Erythroblast (primary cell): ENCODE measurements at regions not wholly inside any gene's neighbourhood (a gene's known extent, or its start where the extent isn't known, plus 50 kb on each side); places are given as distances from the start of the nearest gene placed in this dataset.
"Not testable (repeated sequence)": the region's sequence is repeated elsewhere in the genome, so short reads cannot be mapped to it uniquely, and the experiment has no call there.

Experiments used
- DNase-seq, 2 experiments: peaks; one replicate each; lab custom pipeline; 2025; lab: John Stamatoyannopoulos, UW
- GATA1 ChIP-seq: IDR thresholded peaks from 2 replicates; pipeline ENCODE4 v1.6.1; 2011; ENCODE audit warnings: low read depth, mild to moderate bottlenecking, control low read depth, low read length, moderate library complexity
- POLR2A ChIP-seq: IDR thresholded peaks from 2 replicates; pipeline ENCODE4 v1.6.1; 2011; ENCODE audit warnings: mild to moderate bottlenecking, low read length

DNA sequence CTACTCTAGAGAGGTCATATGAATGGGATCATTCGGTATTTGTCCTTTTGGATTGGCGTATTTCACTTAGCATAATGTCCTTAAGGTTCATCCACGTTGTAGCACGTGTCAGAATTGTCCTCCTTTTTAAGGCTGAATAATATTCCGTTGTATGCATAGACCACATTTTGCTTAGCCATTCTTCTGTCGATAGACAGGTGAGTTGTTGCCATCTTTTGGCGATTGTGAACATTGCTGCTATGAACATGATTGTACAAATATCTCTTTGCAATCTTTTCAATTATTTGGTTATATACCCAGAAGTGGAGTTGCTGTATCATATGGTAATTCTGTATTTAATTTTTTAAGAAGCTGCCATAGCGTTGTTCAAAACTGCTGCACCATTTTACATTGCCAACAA lies 52.4 kb upstream of the GOLGA8J start:
- DNase-seq = no peak
- TF ChIP-seq POLR2A (no peak), GATA1 (no peak)

DNA sequence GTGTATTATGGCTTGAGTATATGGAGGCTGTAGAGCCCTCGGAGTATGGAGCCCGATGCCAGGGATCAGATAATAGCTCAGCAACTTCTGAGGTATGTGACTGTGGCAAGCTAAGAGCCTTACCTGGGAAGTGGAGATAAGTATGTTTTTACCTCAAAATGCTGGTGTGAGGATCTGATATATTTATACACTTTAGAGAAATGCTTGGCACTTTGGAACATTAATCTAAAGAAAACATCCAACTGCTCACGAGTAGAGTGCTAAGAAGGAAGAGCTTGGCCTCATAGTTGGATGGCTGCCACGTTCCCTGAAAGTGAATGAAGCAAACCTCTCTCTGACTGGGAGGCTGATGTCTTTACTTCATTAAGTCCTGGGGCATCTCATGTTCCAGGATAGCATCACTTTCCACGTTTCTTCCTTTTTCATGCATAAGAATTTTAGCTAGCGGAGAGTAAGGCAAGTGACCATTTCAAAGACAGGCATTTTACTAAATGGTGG lies 58.9 kb upstream of the GOLGA8J start:
- TF ChIP-seq GATA1 (no peak), POLR2A (no peak)
- DNase-seq = no peak

DNA sequence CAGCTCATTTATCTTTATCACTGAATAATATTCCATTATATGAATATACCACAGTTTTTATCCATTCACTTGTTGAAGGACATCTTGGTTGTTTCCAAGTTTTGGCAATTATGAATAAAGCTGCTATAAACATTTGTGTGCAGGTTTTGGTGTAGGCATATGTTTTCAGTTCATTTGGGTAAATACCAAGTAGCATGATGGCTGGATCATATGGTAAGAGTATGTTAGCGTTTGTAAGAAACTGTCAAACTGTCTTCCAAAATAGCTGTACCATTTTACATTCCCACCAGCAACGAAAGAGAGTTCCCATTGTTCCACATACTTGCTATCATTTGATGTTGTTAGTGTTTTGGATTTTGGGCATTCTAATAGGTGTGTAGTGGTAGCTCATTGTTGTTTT lies 72.0 kb upstream of the GOLGA8J start:
- TF ChIP-seq GATA1 = no peak
- no peak for TF ChIP-seq POLR2A
- DNase-seq = no peak

DNA sequence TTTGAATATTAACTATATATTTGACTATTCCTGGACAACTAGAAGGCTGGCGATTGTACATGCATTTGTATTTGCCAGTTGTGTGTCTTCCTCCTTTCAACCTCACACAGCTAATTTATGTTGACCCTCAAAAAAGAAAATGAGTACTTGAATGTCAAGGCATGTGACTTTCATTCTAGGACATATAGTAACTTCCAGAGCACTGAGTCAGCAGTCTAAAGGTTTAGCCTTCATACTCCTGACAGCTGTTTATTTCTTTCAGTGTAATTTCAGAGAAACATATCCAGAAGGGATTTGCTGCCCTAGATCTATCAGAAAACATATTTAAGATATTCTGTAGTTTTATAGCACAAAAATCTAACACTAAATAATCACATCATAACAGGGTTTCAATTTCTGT lies 74.6 kb upstream of the GOLGA8J start:
- TF ChIP-seq GATA1 (no peak), POLR2A (no peak)
- DNase-seq = no peak

DNA sequence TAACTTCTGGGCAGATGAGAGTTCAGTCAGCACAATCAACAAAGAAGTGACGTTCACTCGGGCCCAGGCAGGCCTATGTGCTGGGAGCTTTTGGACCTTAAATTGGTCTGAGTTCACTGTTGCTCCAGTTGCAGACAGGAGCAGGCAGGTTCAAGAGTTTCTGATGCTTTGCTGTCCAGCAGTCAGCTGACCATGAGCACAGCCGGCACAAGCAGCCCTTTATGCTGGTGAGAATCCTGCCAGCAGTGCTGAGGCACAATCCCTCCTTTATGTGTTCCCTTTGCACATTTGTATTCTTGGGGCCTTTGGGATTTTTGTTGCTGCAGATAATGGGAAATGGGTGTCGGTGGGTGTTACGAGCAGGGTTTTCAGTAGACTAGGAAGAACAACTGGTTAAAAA lies 81.2 kb upstream of the GOLGA8J start:
- TF ChIP-seq POLR2A (no peak), GATA1 (no peak)
- no peak for DNase-seq

DNA sequence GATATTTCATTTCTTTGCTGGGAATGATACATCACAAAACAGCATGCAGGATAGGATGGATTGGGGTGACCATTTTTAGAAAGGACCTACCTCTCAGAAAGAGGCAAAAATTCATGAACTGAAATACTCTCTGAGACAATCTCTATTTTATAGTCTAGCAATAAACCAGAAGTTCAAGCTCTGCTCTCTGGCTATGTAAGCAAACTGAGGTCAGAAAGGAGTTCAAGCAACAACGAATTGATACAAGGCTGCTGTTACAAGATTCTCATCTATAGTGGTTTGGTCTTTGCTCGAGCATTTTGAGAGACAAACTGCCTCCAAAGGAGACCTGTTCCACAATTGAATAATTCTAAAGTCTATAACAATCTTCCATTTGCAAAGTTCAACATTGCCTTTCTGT lies 84.7 kb upstream of the GOLGA8J start:
- TF ChIP-seq POLR2A (no peak), GATA1 (no peak)
- DNase-seq = no peak

DNA sequence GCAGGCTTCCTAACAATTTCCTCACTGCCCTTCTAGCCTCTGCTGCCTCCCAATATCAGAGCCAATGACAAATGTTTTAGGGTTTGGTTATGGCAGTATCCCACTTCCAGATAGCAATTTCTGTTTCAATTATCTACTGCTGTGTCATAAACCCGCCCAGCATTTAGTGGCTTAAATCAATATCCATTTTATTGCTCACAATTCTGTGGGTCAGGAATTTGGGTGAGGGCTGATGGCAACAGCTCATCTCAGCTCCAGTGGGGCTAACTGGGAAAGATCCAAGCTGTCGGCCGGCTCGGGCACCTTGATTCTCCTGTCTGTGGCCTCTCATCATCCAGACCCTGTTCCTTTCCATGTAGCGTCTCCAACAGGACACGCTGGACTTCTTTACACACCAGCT lies 85.3 kb upstream of the GOLGA8J start:
- DNase-seq = no peak
- TF ChIP-seq POLR2A (no peak), GATA1 (no peak)

DNA sequence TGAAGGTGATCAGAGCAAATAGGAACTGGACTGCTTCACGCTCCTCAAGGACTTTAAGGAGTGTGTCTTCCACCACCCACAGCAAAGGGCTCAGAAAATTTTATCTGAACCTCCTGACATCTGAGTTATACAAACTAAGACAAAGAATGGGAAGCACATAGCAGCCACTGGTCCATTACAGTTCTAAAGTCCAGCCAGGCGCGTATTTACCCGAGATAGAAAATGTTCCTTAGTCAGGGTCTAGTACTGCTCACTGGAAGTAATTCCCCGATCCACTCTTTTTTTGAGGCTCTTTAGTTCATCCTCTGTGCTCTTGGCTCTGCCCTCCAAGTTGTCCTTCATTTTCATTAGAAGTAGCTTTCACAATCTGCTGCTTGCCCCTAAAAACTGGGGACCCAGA lies 88.5 kb upstream of the GOLGA8J start:
- no peak for DNase-seq
- TF ChIP-seq GATA1 (no peak), POLR2A (no peak)

DNA sequence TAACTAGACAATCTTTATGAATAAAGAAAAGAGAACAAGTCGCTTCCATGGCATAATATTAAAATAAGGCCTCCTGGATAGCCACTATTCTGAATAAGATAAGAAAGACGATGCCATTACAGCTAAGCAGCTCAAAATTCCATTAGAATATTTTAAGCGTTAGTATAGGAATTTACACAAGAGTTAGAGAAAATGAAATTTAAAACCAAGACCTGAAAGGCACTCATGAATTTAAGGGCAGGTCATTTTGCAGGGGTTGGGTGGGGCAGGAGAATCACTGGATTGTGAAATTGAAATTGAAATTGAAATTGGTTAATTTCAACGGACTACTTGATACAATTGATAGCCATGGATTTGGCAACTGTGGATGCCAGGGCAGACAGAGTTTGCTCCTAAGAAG lies 91.8 kb upstream of the GOLGA8J start:
- no peak for DNase-seq
- TF ChIP-seq GATA1 (no peak), POLR2A (no peak)

DNA sequence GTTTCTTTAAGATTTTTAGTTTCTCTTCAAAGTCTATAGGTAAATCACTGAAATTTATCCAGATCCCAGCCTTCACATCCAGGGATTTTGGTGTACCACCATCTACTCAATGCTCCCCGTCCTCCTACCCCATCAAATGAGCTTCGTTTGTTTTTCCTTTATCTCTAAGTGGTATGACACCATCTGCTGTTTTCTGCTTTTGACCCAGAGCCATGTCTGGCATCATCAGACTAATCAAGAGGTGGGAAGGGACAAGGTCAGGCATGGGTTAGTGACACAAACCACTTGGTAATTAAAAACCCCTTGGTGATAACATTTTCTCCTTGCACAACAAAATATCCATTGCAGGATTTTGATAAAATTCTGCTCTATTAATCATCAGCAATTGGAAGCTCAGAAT lies 92.7 kb upstream of the GOLGA8J start:
- no peak for DNase-seq
- TF ChIP-seq GATA1 (no peak), POLR2A (no peak)

DNA sequence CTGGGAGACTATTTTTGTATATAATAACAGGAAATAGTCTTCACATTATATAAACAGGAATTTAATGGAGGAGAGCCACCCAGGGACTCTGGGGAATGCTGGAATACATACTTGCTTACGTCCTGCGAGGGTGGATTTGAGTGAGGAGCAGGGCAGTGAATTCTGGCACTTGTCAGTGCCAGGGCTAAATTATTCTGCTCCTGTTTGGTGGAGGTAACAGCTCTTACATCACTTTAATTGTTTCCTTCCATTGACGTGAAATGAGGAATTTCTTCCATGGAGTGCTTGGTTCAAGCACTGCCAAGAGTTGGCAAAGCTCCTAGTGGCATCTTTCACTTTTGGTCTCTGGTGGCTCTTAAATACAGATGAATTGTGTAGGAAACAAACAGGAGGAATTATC lies 94.1 kb upstream of the GOLGA8J start:
- TF ChIP-seq GATA1 (no peak), POLR2A (no peak)
- DNase-seq = no peak

DNA sequence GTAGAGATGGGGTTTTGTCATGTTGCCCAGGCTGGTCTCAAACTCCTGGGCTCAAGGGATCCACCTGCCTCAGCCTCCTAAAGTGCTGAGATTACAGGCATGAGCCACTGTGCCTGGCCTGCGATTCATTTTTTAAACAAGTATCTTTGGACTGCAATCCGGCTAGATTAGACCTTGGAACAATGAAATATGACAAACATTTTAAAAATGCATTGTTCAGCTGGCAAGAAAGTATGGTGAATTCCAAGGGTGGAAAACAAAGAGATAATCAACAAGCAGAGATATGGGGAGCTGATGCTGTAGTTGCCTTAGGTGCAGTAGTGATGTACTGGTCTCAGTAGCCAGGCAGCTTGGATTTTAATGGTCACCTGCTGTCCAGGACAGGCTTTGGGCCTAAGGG lies 95.8 kb upstream of the GOLGA8J start:
- TF ChIP-seq POLR2A (no peak), GATA1 (no peak)
- no peak for DNase-seq

DNA sequence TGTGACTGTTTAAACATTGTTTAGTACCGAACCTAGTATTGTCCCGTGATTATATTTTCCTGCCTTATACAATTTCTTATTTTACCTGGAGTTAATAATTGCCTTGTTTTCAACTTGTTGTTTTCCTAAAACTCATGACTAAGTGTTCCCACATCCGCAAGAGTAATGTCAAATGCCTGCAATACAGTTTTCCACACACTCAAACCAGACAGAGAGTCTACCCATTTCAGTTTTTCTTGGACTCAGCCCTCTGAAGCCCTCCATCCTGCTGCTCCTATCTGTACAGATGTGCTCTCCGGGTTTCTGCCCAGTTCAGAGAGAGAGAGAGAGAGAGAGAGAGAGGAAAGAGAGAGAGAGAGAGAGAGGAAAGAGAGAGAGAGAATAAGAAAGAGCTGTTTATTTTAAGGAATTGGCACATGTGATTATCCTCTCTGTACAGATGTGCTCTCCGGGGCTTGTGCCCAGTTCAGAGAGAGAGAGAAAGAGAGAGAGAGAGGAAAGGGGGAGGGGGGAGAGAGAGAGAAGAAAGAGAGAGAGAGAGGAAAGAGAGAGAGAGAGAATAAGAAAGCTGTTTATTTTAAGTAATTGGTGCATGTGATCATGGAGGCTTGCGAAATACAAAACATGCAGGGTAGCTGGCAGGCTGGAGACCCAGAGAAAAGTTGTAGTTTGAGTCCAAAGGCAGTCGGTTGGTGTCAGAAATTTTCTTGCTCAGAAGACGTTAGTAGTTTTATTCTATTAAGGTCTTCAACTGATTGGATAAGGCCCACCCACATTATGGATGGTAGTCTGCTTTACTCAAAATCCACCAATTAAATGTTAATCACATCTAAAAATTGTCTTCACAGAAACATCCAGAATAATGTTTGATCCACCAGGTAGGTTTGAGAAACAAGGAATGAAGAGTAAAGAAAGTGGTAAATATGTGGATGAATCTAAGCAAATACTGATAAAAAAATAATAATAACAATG lies 104.1 kb upstream of the GOLGA8J start:
- no peak for DNase-seq
- TF ChIP-seq GATA1 = no peak
- no peak for TF ChIP-seq POLR2A

DNA sequence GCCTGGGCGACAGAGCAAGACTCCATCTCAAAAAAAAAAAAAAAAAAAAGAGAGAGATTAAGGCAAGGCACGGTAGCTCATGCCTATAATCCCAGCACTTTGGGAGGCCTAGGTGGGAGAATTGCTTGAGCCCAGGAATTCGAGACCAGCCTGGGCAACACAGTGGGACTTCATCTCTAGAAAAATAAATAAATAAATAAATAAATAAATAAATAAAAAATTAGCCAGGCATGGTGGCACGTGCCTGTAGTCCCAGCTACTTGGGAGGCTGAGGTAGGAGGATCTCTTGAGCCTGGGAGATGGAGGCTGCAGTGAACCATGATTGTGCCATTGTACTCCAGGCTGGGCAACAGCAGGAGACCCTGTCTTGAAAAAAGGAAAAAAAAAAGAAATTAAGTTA lies 108.7 kb upstream of the GOLGA8J start:
- not testable (repeated sequence) for DNase-seq

DNA sequence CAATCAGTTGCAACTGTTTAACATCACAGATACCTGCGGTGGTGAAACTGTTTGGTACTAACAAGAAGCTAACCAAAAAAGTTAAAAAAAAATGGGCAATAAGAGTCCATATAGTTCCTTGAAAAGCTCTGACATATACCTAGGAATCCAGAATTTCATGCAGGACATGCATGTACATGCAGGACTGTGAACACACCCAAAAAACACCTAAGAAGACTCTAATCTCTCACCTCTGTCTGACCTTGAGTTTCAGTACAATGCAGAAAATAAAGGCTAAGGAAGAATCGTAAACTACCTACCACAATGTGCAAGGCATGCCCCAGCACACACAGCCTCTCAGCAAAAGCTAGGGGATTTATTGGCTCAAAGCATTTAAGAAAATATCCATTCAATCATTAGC lies 110.7 kb upstream of the GOLGA8J start:
- DNase-seq = no peak
- TF ChIP-seq POLR2A = no peak
- no peak for TF ChIP-seq GATA1
